MCF 10A (cell line): ENCODE measurements at regions not wholly inside any gene's neighbourhood (a gene's known extent, or its start where the extent isn't known, plus 50 kb on each side); places are given as distances from the start of the nearest gene placed in this dataset.

ENCODE experiments used
- BruUV-seq: library from RNA; stranded (reverse); fragments of 400-500 nt; replicated peaks from 2 replicates; lab custom pipeline; 2021; lab: Mats Ljungman, UMichigan
- CTCF ChIA-PET: fragments of 300-600 bp; sonication (Branson Sonifier 250); formaldehyde crosslinking; extraction: SDS; loops from one replicate; lab custom pipeline; 2021; ENCODE audit warnings: antibody characterized with exemption, inconsistent platforms; lab: Yijun Ruan, JAX
- POLR2A ChIA-PET: fragments of 300-600, 350-650 bp; sonication (Branson Sonifier 250); formaldehyde crosslinking; extraction: SDS; loops from one replicate; lab custom pipeline; 2020; ENCODE audit warnings: antibody characterized with exemption, inconsistent platforms; lab: Yijun Ruan, JAX
- DNase-seq: peaks from one replicate; pipeline ENCODE4 v3.0.0-alpha.2; 2018; ENCODE audit not compliant: unreplicated experiment
- H3K27ac Mint-ChIP-seq: one replicate; pipeline ENCODE4 v1.8.0; 2022; ENCODE audit warnings: mild to moderate bottlenecking, low read depth, mixed read lengths; ENCODE audit not compliant: unreplicated experiment
- H3K27me3 Mint-ChIP-seq: one replicate; pipeline ENCODE4 v1.8.0; 2022; ENCODE audit warnings: mixed read lengths; ENCODE audit not compliant: insufficient read depth, unreplicated experiment
- H3K36me3 Mint-ChIP-seq: one replicate; pipeline ENCODE4 v1.8.0; 2022; ENCODE audit warnings: mild to moderate bottlenecking, moderate library complexity, mixed read lengths; ENCODE audit not compliant: insufficient read depth, unreplicated experiment
- H3K4me1 Mint-ChIP-seq: one replicate; pipeline ENCODE4 v1.8.0; 2022; ENCODE audit warnings: mixed read lengths; ENCODE audit not compliant: insufficient read depth, unreplicated experiment
- H3K4me3 Mint-ChIP-seq: one replicate; pipeline ENCODE4 v1.8.0; 2022; ENCODE audit warnings: mild to moderate bottlenecking, moderate library complexity, mixed read lengths; ENCODE audit not compliant: unreplicated experiment
- H3K9me3 Mint-ChIP-seq: one replicate; pipeline ENCODE4 v1.8.0; 2022; ENCODE audit warnings: mixed read lengths; ENCODE audit not compliant: unreplicated experiment
- CTCF ChIP-seq: fragments of 200-600 bp; IDR thresholded peaks from one replicate; pipeline ENCODE4 v1.8.0; 2022; ENCODE audit warnings: antibody characterized with exemption, mild to moderate bottlenecking; ENCODE audit not compliant: unreplicated experiment
- intact Hi-C: fragments of 100-400 bp; cut with micrococcal nuclease; formaldehyde crosslinking; loops from 2 replicates; pipeline ENCODE4 v1.14.1; 2022

GRCh38 chr20:50244352-50245149, 53.9 kb downstream of the CEBPB start:
- ChIA-PET CTCF (interaction anchor here (1.0 to 1.5 kb wide), 3 partner anchors 10 to 219 kb away, joined by 3 to 4 read pairs (median 4); no protein-coding TSS in a partner anchor), POLR2A (interaction anchor here (0.6 to 1.4 kb wide), 5 partner anchors 44 to 692 kb away, joined by 3 to 4 read pairs (median 3); no protein-coding TSS in a partner anchor)
- no peak for TF ChIP-seq CTCF
- H3K27me3 Mint-ChIP-seq = no peaks in the 10 kb centered on the region
- peaks cover 34% of the 10 kb centered on the region for H3K4me1 Mint-ChIP-seq
- intact Hi-C loops = no loop called here
- H3K36me3 Mint-ChIP-seq = no peaks in the 10 kb centered on the region
- H3K27ac Mint-ChIP-seq = peak overlapping the region; percentile 83
- H3K4me3 Mint-ChIP-seq = no peak overlapping the region
- BruUV-seq = no TSS peak
- no peak for DNase-seq
- peaks cover 1% of the 10 kb centered on the region for H3K9me3 Mint-ChIP-seq

GRCh38 chr20:50245498-50246366, 55.1 kb downstream of the CEBPB start:
- no peaks in the 10 kb centered on the region for H3K36me3 Mint-ChIP-seq
- no TSS peak for BruUV-seq
- CTCF ChIA-PET = interaction anchor here (0.7 to 1.5 kb wide), 3 partner anchors 39 to 218 kb away, joined by 3 to 4 read pairs (median 4); no protein-coding TSS in a partner anchor
- H3K27ac Mint-ChIP-seq = peak overlapping the region; percentile 83
- POLR2A ChIA-PET = interaction anchor here (0.7 to 1.4 kb wide), 6 partner anchors 45 to 334 kb away, joined by 3 to 4 read pairs (median 3); no protein-coding TSS in a partner anchor
- H3K9me3 Mint-ChIP-seq = no peaks in the 10 kb centered on the region
- H3K27me3 Mint-ChIP-seq = no peaks in the 10 kb centered on the region
- TF ChIP-seq CTCF = no peak
- H3K4me3 Mint-ChIP-seq = no peak overlapping the region
- intact Hi-C loops = no loop called here
- peaks cover 31% of the 10 kb centered on the region for H3K4me1 Mint-ChIP-seq
- peak; percentile 81 for DNase-seq

- H3K4me1 Mint-ChIP-seq = peaks cover 31% of the 10 kb centered on the region
- no peaks in the 10 kb centered on the region for H3K9me3 Mint-ChIP-seq
- no peak for TF ChIP-seq CTCF
- POLR2A ChIA-PET = interaction anchor here (0.6 to 1.4 kb wide), 3 partner anchors 21 to 87 kb away, joined by 3 to 4 read pairs (median 3); no protein-coding TSS in a partner anchor
- no peaks in the 10 kb centered on the region for H3K36me3 Mint-ChIP-seq
- H3K27me3 Mint-ChIP-seq = no peaks in the 10 kb centered on the region
- no TSS peak for BruUV-seq
- CTCF ChIA-PET = interaction anchor here (0.7 kb wide), 1 partner anchor 126 kb away, joined by 3 read pairs; no protein-coding TSS in a partner anchor
- no peak overlapping the region for H3K27ac Mint-ChIP-seq
- H3K4me3 Mint-ChIP-seq = no peak overlapping the region
- DNase-seq = no peak
- intact Hi-C loops = no loop called here
These were observed 56.0 kb downstream of the CEBPB start for GRCh38 chr20:50246367-50247195.
